Peyer's patch (tissue), 4 donors: ENCODE measurements at regions not wholly inside any gene's neighbourhood (a gene's known extent, or its start where the extent isn't known, plus 50 kb on each side); places are given as distances from the start of the nearest gene placed in this dataset.

Experiments used
- POLR2A ChIP-seq, 2 donors: fragments of 450-650 bp; IDR thresholded peaks; one replicate each; pipeline ENCODE4 v1.5.1; 2017; ENCODE audit warnings: antibody characterized with exemption in 2 of 2, mild to moderate bottlenecking in 2 of 2, moderate library complexity in 2 of 2
- TF ChIP-seq, protein P1 (sequence below), 6 experiments: fragments of 450-650 bp in 4 of 6; fragments of 200-600 bp in 2 of 6; sonication (generic) in 1 of 6; IDR thresholded peaks; one replicate each; pipeline ENCODE4 v1.5.1; 2017 to 2019; ENCODE audit warnings: antibody characterized with exemption in 6 of 6, mild to moderate bottlenecking in 3 of 6, moderate library complexity in 1 of 6

- TF ChIP-seq, protein P1, sequence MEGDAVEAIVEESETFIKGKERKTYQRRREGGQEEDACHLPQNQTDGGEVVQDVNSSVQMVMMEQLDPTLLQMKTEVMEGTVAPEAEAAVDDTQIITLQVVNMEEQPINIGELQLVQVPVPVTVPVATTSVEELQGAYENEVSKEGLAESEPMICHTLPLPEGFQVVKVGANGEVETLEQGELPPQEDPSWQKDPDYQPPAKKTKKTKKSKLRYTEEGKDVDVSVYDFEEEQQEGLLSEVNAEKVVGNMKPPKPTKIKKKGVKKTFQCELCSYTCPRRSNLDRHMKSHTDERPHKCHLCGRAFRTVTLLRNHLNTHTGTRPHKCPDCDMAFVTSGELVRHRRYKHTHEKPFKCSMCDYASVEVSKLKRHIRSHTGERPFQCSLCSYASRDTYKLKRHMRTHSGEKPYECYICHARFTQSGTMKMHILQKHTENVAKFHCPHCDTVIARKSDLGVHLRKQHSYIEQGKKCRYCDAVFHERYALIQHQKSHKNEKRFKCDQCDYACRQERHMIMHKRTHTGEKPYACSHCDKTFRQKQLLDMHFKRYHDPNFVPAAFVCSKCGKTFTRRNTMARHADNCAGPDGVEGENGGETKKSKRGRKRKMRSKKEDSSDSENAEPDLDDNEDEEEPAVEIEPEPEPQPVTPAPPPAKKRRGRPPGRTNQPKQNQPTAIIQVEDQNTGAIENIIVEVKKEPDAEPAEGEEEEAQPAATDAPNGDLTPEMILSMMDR (IDR thresholded peaks at IDR 0.05): no peak
- TF ChIP-seq POLR2A (IDR thresholded peaks at IDR 0.05): no peak
Observed at GRCh38 chr21:25298512-25299491, 308.5 kb downstream of the MRPL39 start.
